ENCODE measurements at regions not wholly inside any gene's neighbourhood (a gene's known extent, or its start where the extent isn't known, plus 50 kb on each side); places are given as distances from the start of the nearest gene placed in this dataset.
"Not testable (repeated sequence)": the region's sequence is repeated elsewhere in the genome, so short reads cannot be mapped to it uniquely, and the experiment has no call there.

DNA sequence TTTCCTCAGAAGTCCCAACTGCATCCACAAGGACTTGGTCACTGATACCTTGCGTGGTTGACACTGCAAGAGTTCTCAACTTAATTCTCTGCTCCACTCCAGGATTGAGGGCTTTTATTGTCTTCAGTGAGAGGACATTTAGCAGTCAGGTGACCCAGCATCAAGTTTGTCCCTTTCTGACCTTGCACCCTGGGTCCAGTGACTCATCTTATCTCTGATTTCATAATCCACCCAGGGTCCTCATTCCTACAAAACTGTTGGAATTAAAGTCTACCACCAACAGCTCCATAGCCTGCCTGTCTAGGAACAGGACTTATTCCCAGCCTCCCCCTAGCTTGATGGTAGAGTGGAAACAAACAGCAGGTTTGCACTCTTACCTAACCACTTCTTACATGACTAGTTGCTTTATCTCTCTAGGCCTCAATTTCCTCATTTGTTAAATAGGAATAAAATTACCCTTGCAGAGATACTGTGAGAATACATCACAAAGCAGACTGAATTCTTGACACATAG lies 151.3 kb upstream of the LPP start:
- no peak for DNase-seq

DNA sequence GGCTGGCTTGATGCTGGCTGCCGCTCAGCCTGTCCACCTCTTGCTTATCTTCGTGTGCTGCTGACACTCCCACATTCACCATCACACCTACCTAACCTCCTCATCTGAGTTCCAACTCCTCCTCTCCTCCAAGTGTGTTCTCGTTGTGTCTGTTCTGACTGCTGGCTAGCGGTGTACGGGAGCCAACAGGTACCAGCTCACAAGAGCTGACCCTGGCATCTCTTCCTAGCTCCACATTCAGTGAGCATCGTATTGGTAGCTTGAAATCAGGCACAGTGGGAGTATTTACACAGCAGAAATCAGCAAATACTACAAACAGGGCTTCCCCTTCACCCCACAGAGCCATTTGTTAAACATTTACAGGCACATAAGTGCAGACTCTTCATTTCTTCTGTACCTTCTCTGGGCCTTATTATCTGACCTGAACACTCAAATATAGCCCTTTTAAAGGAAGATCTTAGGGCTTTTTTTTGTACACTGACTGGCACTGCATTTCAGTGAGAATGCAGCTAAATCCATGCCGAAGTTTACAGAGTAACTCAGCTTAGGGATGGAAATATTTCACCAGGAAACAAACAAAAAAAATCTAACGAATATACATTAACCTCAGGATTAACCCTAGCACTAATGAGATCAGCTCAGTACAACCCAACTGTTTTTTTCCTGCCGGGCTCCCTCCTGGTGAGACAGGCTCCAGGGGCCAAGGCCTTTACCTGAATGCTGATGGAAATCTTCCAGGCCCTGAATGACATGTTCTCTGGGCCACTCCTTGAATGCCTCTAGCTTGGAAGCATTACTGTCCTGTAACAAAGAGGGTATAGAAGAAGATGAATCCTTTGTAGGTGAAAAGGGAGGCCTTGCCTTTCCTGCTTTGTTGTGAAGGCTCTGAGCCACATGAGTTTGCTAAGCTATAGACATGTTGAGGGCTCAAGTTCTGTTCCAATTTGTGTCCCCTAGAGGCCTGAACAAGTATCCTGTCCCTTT lies 150.5 kb upstream of the LPP start:
- DNase-seq: no peak

DNA sequence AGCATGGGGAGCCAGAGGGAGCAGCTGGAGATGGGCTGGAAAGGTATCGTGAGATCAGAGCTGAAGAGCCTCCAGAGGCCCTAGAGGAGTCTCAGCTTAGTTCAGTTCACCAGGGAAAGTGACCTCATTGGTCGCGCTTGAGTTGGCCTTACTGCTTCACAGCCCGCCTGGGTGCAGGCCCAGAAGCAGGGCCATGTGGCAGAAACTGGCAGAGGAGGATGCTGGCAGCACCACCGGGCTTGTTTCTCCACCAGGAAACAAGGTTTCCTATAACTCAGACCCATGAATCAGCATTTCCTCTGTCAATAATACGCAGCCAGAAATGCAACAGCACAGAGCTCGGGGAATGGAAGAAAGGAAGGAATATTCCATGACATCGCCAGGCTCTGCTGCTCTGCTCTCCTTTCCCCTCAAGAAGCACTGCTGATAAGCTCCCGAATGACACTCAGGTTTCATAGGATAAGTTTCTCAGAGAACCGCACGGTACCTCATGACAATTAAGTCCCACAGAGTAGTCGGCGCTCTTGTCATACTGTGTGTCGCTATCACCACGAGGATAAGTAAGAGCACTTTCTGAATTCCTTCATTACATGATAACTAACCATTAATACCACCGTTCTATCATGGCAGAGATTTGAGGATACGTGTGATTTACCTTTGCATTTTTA lies 147.1 kb upstream of the LPP start:
- DNase-seq: peak in 1 of 2 donors; percentile 6

DNA sequence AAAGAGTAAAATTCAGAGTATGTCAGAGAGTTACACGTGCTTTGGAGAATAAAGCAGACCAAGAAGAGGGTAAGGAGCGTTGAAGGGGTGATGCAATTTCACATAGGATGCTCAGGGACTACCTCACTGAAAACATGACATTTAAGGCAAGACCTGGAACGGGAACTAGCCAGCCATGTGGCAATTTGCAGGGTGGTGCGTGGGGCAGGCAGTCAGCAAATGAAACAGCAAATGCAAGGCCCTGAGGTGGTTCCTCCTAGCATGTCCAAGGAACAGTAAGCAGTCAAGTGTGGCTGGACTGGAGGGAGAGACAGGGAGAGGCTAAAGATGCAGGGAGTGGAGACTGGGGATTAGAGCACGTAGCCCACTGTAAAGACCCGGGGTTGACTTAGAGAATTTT lies 146.1 kb upstream of the LPP start:
- peak in 1 of 2 donors; percentile 59 for DNase-seq

DNA sequence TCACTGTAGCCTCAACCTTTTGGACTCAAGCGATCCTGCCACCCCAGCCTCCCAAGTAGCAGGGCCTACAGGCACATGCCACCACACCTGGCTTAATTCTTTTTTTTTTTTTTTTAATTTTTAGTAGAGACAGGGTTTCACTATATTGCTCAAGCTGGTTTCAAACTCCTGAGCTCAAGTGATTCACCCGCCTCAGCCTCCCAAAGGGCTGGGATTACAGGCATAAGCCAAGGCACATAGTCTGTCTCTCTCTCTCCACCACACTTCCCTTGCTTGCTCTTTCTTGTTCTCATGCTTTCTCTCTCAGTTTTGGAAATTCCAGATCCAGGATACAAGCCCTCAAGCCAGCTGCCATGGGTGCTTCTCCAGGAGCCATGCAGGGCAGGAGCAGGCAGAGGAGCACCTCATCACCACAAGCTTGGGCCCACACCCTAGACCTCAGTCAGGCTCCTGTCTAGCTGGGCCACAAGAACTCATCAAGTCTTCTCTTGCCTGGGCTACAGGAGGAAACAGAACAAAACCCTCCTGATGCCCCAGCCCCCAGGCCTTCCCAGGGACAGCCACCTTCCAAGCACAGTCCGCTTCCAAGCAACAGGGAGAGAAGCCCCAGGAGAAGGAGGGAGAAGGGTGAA lies 145.3 kb upstream of the LPP start:
- no peak for DNase-seq

DNA sequence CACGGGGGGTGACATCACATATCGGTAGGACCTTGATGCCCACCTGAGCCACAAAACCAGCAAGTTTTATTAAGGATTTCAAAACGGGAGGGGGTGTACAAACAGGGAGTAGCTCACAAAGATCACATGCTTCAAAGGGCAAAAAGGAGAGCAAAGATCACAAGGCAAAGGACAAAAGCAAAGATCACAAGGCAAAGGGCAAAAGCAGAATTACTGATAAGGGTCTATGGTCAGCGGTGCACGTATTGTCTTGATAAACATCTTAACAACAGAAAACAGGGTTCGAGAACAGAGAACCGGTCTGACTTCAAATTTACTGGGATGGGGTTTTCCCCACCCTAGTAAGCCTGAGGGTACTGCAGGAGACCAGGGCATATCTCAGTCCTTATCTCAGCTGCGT lies 143.5 kb upstream of the LPP start:
- DNase-seq: no peak

DNA sequence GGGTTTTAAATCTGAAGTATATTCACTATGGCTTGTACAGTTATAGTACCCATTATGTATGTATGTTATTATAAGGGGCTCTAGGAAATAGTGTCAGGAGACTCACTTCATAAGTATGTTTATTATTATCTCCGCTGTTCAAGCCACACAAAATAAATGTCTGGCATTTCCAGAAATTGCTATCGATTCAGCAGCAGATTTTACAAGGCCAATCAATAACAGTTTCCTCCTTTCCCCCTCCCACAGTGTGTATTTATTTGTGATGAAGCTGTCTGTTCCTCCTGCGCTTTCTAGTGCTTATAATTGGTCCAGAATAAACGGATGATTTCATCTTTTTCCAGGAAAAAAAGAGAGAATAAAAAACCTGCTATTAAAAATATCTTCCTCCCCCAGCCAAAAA lies 134.2 kb upstream of the LPP start:
- no peak for DNase-seq

DNA sequence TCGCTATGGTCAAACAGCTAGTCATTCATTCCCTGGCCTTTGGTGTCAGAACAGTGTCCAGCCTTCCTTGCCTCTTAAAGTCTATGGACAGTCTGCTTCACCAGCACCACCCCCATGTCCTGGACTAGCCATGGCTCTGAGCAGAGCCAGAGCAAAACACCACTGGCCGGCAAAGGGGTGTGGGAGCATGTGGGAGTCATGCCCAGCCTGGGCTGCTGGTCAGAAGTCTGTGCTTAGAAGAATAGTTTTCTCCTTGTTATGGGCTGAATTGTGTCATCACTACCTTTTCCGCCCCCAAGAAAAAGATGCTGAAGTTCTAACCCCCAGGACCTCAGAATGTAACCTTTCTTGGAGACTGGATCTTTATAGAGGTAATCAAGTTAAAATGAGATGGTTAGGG lies 132.9 kb upstream of the LPP start:
- no peak for DNase-seq

DNA sequence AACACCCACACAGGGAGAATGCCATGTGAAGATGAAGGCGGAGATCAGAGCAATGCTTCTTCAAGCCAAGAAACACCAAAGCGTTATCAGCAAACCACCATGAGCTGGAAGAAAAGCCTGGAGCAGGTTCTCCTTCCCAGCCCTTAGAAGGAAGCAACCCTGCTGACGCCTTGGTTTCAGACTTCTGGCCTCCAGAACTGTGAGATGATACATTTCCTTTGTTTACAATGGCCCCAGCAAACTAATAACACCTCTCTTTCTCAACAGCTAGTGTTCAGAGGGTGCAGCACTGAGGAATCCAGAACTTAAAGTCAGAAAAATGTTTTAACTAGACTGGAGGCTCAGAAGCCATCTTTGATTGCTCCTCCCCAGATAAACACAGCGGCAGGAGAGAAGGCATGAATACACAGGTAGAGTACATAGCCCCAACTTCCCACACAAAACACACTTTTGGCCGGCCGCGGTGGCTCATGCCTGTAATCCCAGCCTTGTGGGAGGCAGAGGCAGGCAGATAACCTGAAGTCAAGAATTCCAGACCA lies 132.4 kb upstream of the LPP start:
- DNase-seq: no peak

DNA sequence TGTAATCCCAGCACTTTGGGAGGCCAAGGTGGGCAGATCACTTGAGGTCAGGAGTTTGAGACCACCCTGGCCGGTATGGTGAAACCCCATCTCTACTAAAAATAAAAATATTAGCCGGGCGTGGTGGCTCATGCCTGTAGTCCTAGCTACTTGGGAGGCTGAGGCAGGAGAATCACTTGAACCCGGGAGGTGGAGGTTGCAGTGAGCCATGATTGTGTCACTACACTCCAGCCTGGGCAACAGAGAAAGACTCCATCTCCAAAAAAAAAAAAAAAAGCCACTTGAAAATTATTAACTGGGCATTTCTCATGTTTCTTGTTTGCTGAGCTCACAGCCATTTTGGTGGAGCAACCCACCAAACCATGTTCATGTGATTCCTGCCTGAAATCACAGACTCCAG lies 131.1 kb upstream of the LPP start:
- DNase-seq: not testable (repeated sequence)

DNA sequence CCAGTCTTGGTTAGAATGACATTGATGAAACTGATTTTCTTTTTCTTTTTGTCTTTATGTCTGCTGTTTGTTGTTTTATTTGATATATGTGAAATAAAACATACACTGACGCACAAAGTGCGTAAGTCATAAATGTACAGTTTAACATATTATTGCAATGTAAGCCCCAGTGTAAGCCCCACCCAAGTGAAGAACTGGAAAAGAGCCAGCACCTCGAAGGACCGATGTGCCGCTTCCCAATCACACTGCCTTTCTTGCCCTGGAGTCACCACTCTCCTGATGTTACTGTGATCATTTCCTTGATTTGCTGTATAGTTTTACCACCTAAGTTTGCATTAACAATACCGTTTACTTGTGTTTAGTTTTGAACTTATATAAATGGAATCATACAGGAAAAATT lies 128.4 kb upstream of the LPP start:
- no peak for DNase-seq

DNA sequence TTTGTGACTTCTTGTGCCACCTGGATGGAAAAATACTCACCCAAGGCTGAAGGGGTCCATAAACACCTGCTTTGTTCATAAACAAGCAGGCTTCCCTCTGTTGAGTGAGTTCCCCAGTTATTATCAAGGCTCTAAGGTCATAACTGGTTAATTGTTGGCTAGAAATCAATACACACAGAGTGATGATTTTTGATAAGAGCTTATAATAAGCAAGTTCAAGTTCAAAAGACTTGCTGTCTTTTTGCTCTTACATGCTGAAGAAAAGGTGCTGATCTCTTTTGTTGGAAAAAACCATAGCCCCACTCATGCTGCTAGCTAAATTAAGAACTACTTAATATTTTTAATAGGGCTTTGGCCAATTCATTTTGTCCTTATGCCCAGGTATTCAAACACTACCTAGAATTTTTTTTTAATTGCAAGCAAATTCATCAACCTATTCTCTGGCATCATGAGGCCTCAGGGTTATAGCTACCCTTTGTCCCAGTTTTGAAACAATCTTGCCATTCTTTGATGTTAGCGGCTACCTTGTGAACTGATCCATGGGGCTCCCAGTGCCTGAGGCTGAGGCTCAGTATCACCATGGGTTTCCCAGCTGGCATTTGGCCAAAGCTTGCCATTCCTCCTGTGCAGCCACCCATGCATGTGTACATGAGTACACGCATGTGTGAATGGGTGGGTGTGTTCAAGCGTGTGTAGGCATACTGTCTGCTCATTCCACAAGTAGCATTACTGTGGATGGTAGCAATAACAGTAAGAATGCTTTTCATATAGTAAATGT lies 127.6 kb upstream of the LPP start:
- no peak for DNase-seq

DNA sequence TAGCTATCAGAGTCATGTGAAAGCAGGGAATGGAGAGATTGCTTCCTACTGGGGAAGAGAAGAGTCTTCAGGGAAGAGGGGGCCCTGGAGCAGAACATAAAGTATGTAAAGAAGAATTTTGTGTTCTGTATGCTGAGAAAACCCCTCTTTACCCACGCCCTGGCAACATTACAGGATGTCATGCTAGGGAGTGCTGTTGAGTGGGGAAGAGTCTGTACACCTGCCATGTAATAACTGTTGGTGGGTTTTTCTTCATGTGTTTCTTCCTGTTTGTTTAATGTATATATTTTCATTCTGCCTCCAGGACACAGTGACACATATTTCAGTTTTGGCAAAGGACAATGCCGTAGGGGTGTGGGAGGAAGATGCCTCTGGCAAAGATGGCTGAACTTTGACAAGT lies 122.8 kb upstream of the LPP start:
- no peak for DNase-seq

DNA sequence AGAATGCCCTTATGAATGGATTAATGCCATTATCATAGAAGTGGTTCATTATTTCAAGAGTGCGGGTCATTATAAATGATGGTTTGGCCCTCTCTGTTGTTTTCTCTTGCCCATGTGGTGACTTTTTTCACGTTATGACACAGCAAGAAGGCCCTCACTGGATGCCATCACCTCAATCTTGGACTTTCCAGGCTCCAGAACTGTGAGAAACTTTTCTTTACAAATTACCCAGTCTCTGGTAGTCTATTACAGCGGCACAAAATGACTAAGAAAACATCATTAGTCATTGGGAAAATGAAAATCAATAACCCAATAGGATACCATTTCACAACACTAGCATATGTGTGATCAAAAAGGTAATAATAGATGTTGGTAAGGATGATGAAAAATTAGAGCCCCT lies 119.0 kb upstream of the LPP start:
- DNase-seq: no peak

DNA sequence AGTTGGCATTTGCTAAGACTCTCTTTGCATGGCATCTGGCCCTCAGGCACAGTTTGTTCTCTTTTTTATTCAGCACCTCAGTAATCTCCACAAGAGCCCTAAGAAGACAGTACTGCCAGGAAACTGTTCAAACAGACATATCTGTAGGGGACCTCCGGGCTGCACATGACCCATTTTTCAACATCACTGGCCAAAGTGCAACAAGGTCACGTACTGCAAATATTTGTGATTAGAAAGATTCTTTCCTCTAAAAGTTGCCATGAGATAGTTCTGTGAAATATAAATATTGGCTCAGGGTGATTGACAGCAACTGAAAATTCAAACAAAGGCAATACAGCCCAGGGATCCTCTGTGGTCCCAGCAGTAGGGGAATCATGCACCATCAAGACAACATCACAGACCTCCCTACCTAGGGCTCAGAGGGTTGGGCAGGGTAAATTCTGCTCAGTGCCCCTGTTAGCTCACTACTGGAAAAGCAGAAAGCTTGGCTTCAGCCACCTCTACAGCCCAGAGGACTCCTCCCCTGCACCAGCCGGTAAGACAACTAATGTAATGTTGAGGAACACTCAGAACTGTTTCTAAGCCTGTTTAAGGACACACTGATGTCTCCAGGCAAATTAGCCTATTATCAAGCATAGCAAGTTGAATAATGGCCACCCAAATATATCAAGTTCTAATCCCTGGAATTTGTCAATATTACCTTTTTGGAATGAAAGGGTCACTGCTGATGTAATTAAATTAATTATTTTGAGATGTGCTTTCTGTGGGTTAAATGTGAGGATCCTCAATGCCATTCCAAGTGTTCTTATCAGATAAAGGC lies 117.4 kb upstream of the LPP start:
- DNase-seq: no peak

DNA sequence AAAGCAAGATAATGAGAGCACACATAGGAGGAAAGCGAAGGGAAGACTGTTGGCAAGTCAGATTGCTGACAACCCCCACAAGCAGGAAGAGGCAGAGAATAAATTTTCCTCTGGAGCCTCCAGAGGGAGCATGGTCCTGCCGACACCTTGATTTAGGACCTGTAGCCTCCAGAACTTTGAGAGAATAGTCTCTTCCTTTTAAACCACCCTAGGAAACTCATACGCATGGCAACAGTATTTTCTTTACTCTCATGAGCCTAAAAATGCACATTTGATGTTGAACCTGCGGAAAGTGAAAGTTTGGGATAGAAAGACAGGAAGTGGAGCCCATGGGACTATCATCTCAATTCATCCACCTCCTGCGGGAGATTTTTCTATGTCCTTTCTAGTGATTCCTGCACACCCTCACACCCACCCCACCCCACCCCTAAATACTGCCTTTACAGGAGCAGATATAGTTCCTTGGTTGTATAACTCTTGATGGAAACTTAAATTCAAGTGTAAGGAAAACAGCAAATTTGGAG lies 116.7 kb upstream of the LPP start:
- DNase-seq: no peak

DNA sequence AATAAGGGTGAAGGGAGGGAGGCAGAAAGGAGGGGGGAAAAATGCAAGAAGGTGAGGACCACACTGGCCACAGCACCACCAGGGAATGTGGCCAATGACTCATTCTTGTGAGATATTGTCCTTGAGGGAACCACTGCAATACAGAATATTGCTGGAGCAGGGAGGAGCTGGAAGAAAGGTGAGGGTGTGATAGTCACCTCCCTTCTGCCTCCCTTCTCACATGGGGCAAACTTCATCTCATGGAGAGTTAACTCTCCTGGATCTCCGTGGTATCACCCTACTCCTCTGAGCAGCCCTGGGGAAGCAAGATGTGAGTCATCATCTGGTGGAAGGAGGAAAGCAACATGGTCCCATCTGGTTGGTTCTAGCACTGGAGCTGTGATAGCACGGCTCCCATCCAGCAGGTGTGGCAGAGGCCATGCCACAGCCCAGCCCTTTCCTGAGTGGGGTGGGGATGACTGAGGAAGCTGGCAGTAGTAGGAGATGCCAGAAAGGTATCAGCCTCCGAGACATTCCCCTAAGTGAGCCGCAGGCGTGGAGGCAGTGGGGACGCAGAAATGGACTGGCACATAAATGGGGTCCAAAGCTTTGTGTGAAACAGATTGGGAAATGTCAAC lies 115.9 kb upstream of the LPP start:
- no peak for DNase-seq

DNA sequence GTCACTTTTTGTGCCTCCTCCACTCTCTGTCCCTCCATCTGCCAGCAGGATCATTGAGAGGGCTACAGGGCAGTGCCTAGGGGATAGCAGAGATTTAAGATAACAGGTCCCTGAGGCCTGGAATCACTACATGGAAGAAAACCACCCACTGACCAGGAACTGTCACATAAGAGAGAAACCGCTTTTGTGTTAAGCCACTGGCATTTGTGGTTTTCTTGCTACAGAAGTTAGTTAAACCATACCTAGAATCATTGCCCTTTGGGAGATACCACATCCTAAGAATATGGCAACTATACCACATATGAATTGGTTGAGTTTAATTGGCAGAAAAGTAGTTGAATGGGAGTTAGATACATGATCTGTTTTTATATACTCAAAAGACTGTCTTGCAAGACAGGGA lies 112.8 kb upstream of the LPP start:
- DNase-seq: no peak

DNA sequence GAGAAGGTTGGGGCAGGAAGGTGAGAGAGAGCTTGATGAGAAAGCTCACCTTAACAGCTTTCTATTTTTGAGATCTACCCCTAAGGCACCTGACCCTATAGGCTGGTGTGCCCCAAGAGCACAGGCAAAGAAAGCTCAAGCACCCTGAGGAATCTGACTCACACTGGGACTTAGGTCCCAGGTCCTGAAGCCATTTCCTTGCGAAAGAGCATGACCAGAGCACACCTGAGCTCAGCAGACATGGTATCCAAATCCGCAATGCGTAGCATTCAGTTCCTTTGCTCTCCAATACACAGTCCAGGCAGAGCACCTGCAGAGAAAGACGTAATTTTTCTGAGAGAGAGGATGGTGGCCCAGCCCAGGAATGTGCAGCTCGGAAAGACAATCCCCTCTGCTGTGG lies 112.1 kb upstream of the LPP start:
- no peak for DNase-seq

DNA sequence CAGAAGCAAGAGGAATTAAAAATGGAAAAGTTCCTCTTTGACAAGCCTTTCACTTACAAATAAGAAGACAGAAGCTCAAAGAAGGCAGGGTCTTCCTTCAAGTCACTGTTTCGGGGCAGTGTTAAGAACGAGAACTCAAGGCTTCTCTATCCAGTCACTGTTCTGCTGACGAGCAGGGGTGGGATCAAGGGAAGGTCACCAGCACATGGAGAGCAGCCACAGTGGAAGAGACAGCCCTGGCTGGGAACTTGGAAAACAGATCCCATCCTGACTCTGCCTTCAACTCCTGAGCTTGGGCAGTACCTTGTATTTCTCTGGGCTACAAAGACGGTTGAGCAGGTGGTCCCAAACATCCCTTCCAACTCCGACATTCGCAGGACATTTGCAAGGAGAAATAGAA lies 111.5 kb upstream of the LPP start:
- no peak for DNase-seq

DNA sequence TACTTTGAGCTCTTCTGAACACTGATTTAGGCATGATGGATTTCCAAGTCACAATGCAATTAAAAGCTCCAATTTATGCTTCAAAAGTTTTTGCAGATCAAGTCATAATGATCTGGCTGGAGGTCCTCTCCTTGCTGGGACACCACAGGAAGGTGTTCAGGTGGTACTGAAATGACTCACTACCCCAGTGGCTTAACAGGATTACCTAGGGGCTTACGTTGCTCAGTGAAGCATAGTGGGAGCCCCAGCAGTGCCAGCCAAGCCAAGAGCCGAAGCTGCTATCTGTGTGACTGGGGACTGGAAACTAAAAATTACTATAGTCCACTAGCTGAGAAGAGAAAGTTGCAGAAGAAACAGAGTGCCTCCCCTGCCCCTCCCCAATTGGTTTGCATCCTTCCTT lies 110.1 kb upstream of the LPP start:
- DNase-seq: no peak
